ENCODE measurements at regions not wholly inside any gene's neighbourhood (a gene's known extent, or its start where the extent isn't known, plus 50 kb on each side); places are given as distances from the start of the nearest gene placed in this dataset.

- no peak for DNase-seq
Observed at GRCh38 chr1:222157612-222158011, 390.3 kb downstream of the HHIPL2 start.

DNA sequence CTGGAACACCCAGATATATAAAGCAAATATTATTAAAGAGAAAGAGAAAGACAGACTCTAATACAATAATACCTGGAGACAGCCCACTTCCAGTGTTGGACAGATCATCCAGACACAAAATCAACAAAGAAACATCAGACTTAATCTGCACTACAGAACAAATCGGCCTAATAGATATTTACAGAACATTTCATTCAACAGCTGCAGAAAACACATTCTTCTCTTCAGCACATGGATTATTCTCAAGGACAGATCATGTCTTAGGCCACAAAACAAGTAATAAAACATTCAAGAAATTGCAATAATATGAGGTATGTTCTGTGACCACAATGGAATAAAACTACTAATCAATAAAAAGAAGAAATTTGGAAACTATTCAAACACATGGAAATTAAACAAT lies 398.3 kb upstream of the DUSP10 start:
- no peak for DNase-seq

GRCh38 chr1:222138095-222138494 lies 396.2 kb upstream of the DUSP10 start:
- no peak for DNase-seq

DNA sequence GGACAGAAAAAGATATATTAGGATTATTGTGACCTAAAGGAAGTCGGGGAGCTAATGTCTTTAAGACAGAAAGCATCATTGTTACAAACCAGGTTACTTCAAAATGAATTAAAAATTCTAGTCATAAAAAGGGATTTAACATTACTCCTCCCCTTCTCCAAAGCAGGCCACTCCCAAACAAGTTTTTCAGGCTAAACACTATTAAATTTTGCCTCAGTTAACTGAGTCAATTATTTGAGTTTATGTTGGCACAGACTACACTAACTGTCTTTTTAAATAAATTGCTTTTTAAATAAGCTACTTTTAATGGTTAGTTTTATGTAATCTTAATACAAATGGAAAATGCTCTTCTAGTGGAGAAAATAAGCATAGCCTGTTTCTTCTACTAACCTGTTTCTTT lies 395.0 kb upstream of the DUSP10 start:
- DNase-seq = peak; percentile 10

GRCh38 chr1:222129041-222129440 lies 387.2 kb upstream of the DUSP10 start:
- no peak for DNase-seq

DNA sequence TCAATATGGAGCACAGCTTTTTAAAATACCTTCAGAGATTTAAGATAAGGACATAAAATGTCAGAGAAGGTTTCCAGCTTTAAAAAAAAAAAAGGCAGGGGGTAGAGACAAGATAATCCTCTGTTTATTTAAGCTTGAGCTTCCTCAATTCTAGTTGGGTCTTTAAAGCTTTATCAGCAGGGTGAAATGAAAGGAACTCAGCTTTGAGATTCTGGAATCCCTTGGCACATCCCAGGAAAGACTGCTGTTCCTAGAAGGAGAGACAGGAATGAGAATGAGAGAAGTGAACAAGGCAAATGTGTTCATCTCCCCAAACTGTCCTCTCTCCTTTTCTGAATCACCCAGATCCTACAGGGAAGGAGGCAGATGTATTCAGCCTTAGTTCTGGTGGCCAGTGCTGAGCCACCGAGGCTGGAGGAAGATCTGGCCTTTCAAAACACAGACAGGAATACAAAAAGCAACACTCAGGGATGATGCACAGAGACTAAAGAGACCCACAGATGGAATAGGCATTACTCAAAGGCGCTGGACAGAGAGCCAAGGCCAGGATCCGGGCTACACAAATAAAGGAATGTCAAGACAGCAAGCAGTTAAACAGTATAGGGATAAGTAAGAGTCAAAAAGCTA lies 385.8 kb upstream of the DUSP10 start:
- no peak for DNase-seq

DNA sequence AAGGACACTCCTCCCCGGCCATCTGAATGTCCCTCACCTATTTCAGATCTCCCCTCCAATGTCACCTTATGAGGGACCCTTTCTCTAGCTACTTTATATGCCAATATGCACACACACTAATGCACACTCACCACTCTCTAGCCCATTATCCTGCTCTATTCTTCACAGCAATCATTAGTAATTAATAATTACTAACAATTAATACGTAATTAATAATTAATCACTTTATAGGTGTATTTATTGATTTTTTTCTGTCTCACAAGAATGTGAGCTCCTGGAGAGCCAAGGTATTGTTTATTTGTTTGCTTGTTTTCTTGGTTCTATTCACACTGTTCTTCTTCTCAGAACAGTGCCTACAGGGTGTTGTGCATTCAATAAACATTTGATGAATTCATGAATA lies 385.2 kb upstream of the DUSP10 start:
- no peak for DNase-seq

DNA sequence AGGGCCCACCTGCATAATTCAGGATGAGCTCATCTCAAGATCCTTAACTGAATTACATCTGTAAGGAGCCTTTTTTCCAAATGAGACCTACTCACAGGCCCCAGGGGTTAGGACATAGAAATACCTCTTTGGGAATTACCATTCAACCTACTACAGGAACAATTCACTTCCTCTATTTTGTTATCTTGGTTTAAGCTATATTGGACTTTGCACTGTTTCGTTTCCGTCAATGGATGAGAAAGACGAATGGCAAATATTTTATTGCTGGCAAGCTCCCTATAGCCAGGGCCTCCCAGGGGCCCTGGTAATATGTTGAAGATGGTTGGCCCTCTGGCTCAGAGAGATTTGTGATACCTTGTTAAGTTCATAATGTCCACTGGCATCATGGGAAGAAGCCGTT lies 384.2 kb upstream of the DUSP10 start:
- DNase-seq = no peak

- DNase-seq = no peak
Observed at GRCh38 chr1:222124602-222125001, 382.7 kb upstream of the DUSP10 start.

GRCh38 chr1:222123111-222123510 lies 381.2 kb upstream of the DUSP10 start:
- DNase-seq = no peak

GRCh38 chr1:222117809-222118208 lies 375.9 kb upstream of the DUSP10 start:
- DNase-seq = no peak

GRCh38 chr1:222114536-222115156 lies 372.8 kb upstream of the DUSP10 start:
- no peak for DNase-seq

DNA sequence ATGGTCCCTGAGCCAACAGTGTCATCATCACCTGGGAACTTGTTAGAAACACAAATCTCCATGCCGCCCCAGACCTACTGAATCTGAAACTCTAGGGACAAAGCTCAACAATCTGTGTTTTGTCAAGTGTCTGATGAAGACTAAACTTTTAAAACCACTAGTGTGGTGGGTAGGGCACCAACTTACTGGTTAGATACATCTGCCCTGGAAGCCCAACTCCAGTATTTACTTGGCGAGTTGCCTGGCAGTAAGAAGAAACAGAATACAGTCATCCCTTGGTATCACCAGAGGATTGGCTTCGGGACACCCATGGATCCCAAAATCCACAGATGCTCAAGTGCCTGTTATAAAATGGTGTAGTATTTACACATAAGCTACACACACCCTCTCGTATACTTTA lies 367.9 kb upstream of the DUSP10 start:
- DNase-seq = no peak

DNA sequence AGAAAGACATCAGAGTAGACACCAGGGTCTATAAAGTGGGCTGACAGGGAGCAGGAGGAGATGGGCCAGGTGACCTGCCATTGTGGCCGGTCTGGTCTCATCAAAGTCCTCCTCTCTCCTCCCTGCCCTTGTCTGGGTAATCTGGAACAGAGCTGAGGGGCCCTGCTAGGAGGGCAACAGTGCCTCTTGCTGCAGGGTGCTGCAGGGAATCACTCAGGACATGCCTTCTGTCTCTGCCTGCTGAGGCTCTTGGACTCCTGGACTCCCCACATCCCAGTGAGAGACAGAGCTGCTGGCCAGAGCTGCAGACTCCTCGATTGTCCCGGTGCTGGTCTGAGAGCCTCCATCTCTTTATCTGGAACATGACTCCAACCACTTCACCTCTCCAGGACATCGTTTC lies 366.1 kb upstream of the DUSP10 start:
- DNase-seq = no peak

DNA sequence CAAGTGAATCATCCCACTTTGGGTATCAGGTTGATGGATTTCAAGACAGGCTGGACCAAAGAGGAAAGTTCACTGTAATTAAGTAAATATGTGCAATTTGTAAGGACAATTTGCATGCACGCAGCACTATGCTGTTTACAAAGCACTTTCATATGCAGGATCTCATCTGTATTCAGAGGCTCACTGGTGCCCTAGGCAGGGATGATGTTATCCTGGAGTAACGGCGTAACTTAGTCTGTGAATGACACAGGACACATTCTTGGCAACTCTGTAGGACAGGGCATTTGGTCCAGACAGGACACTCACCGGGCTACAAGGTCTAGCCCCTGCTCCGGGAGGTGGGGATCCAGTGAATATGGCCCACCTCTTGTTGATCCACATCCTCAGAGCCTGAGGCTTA lies 365.4 kb upstream of the DUSP10 start:
- DNase-seq = no peak

DNA sequence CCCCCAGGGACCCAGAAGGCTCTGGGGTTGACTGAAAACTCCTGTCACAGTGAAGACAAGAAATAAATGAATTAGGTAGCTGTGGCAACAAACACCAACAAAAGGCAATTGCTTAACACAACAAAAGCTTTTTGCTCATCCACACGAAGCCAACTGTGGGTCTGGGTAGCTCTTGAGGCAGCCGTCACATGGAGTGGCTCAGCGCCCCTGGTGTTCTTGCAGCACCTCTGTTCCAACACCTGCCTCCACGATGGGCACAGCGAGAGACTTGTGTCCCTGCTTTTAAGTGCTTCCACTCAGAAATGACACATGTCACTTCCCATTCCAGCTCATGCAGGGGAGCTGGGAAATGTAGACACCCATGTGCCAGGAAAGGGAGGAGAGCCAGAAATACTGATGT lies 364.5 kb upstream of the DUSP10 start:
- DNase-seq = peak; percentile 39

GRCh38 chr1:222105861-222106260 lies 364.0 kb upstream of the DUSP10 start:
- no peak for DNase-seq

- DNase-seq = no peak
Observed at GRCh38 chr1:222105393-222105737, 363.5 kb upstream of the DUSP10 start.

DNA sequence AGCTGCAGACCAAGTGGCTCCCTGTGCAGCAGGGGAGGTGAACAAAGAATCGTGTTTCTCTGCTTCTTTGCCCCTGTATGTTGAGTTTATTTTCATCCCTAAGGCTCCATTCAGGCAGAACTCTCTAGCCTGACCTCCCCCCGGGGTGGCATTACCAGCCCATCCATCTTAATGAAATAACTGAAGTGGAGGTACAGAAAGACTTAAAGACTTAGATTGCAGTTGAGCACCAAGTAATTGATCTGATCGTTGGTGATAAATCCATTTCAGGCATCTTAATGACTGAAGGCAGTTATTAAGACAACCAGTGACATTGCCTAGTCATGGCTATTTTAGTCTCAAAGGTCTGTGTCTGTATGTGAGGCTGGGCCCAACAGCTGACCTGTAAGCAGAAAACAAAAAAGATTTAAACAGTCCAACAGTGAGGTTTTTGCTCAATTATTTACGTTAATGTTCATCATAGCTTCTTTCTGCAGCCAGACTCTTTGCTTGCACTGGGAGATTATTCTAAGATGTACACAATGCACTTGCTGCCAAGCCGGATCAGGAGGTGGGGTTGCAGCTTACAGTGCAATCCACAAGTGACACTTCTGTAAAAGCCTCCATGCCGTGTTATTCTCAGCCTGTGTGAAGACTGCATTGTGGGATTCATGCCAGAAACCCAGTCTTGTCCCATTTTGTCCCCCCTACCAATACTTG lies 363.0 kb upstream of the DUSP10 start:
- peak; percentile 64 for DNase-seq

GRCh38 chr1:222104097-222104496 lies 362.2 kb upstream of the DUSP10 start:
- no peak for DNase-seq

- DNase-seq = no peak
Observed at GRCh38 chr1:222099746-222100145, 357.9 kb upstream of the DUSP10 start.

DNA sequence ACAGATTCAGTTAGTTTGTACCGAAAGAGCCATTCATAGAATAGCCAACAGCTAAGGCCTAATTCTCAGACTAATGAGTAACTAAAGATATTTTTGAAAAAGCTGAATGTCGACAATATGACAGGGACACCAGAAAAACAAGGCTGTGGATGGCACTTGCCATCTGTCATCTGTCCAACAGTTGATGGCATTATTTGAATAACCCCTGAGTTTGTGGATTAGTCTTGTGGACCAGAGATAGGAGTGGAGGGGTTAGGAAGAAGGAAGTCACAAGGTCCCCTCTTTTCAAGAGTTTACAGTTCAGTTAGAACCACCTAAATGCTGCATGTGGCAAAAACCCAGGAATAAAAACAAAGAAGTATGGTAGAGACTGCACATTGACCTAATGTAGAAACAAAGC lies 356.5 kb upstream of the DUSP10 start:
- no peak for DNase-seq

DNA sequence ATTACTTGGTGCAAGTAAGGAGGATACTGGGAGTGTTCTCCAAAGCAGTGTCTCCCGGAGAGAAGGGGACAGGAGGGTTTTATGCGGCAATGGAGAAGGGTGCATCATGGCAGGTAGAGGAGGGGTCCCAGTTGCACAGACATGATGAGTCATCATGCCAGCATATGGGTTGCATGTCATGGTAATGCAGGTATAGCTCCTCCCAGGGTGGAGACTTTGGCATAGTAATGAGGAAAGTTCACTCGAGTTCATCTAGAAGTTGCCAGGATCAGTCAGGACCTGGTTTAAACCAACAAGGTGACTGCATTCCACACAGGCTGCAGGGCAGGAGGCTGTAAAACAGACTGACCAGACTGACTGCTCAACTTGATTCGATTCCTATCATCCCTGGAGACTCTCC lies 355.7 kb upstream of the DUSP10 start:
- no peak for DNase-seq

- no peak for DNase-seq
Observed at GRCh38 chr1:222096883-222097282, 355.0 kb upstream of the DUSP10 start.

DNA sequence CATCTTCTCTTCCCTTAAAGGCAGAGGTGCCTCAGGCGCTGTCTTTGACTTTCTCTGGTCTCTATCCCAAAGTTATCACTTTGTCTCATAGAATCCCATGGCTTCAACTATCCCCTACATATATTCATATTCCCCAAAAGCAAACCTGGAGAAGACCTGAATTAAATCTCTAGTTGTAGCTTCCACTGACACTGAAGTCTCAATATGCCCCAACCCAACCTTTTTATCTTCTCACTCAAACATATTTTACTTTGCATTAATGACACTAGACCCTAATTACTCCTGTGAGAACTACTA lies 354.5 kb upstream of the DUSP10 start:
- no peak for DNase-seq
